CD4-positive, alpha-beta T cell treated with Interleukin-2 at 100 ng/mL for 4 hours (primary cell): ENCODE measurements at regions not wholly inside any gene's neighbourhood (a gene's known extent, or its start where the extent isn't known, plus 50 kb on each side); places are given as distances from the start of the nearest gene placed in this dataset.
"Not testable (repeated sequence)": the region's sequence is repeated elsewhere in the genome, so short reads cannot be mapped to it uniquely, and the experiment has no call there.

Source experiments
- DNase-seq: peaks from one replicate; pipeline ENCODE4 v3.0.0-alpha.2; 2020; ENCODE audit warnings: low spot score

DNA sequence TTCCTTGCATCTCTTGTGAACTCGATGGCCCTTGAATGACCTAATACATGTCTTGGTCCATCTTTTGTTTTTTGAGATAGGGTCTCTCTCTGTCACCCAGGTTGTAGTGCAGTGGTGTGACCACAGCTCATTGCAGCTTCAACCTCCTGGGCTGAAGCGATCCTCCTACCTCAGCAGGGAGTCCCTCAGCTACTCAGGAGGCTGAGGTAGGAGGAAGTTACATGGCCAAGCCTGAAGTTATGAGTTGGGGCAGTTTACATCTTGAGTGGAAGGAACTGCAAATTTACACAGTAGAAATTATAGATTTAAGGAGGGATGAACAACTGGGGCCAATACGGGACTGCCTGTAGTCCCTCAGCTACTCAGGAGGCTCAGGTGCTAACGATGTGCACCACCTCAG lies 97.2 kb upstream of the METTL14 start:
- no peak for DNase-seq

DNA sequence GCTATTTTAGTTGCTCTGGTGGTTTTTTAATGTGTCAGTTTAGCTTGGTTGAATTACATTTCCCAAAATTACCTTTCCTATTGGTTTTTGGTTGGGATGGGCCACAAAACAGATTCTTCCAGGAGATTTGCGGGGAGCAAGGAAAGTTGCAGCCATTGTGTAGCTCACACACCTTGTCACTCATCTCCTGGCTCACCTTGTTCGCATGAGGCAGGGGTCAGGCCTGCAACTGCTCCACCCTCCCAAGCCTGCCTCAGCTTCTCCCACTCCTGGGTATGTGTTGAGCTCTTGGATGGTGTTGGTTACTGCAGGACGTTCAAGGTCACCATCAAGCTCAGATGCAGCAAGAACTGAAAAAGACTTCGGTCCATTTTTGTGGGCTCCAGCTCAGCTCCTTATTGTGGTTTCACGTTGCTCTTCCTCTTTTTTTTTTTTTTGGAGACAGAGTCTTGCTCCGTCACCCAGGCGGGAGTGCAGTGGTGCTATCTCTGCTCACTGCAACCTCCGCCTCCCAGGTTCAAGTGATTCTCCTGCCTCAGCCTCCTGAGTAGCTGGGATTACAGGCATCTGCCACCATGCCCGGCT lies 95.6 kb upstream of the METTL14 start:
- DNase-seq, result no peak

DNA sequence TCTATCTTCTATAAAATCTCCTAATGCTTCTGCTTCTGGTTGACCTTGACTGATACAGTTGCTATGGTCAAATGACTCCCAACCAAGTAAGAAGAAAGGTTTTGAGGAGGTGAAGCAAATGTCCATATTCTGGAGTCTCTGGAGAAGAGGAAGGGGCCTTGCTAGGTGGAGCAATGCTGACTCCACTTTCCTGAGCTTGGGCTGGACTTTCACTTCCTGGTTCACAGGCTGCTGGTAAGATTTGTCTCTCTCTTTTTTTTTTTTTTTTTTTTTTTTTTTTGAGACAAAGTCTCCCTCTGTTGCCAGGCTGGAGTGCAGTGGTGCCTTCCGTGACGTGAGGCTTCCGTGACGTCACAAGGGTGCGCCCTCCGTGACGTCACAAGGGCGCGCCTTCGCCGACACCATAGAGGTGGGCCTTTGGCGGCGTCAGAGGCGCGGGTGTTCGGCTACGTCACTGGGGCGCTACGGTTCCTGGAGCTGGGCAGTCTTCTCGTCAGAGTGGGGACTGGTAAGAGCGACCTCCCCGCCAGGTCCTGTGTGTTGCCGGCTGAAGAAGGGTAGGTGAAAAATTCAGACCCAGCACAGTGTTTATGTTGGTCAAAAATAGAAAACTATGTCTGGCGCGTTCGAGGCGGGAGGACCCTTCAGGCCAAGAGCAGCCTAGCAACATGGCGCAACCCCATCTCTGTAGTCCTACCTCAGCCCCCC lies 93.7 kb upstream of the METTL14 start:
- DNase-seq, result peak; percentile 95

DNA sequence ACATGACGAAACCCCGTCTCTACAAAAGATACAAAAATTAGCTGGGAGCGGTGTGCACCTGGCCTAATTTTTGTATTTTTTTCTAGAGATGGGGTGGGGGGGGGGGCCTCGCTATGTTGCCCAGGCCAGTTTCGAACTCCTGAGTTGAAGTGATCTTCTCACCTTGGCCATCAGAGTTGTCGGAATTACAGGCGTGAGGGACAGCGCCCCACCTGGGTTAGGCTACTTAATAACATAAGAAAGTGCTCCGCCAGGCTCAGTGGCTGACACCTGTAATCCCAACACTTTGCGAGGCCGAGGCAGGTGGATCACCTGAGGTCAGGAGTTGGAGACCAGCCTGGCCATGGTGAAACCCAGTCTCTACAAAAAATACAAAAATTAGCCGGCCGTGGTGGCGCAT lies 92.9 kb upstream of the METTL14 start:
- not testable (repeated sequence) for DNase-seq

DNA sequence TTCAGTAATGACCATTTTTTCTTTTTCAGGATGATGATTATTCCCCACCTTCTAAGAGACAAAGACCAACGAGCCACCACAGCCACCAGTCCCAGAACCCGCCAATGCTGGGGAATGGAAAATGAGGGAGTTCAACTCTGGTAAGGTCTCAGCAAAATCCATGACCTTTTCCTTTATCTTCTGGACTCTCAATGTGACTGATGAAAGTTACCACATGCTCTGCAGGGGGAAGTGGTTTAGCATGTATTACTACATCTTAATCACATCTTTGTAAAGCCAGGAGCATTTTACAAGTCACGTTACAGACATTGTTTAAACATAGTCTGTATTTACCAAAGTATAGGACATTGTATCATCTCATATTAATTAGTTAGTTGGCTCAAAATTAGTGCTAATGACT lies 89.3 kb upstream of the METTL14 start:
- DNase-seq, result not testable (repeated sequence)

DNA sequence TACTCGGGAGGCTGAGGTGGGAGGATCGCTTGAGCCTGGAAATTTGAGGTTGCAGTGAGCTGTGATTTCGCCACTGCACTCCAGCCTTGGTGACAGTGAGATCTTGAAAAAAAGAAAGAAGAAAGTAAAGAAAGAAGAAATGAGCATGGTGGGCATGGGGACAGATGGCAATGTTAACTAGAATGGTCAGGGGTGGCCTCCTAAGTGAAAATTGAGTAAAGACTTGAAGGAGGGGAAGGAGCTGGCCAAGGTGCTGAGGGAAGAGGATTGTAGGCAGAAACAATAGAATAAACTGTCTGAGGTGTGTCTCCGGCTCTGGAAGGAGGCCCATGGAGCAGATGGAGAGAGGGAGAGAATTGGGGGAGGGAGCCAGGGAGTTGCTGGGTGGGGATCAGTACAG lies 60.1 kb upstream of the METTL14 start:
- DNase-seq, result not testable (repeated sequence)

DNA sequence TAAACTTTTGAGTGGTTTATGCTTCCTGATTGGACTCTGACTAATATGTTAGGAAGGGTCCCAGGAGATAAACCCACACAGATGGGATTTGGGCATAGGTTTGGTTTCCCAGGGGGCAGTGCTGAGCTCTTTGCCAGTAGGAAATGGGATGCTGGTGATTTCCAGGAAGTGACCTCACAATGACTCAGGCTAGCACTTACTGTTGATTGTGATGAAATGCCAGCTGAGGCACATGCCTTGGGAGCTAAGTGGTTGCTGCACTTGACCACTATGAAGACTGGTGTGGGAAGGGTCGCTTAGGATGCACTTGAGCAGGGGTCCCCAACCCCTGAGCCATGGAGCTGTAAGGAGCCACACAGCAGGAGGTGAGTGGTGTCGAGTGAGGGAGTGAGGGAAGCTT lies 55.5 kb upstream of the METTL14 start:
- not testable (repeated sequence) for DNase-seq

DNA sequence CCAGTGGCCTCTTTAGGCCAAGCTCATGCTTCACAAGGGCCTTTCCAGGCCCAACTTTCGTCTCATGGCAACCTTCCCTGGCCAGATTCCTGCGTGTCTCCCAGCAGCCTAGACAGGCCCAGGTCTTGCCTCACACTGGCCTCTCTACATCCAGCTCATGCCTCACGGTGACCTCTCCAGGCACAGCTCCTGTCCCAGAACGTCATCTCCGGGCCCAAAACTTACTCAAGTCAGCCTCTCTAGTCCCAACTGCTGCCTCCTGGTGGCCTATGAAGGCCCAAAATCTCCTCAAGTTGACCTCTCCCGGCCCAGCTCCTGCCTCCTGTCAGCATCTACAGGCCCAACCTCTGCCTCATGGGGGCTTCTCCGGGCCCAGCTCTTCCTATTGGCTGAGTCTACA lies 54.3 kb upstream of the METTL14 start:
- not testable (repeated sequence) for DNase-seq

DNA sequence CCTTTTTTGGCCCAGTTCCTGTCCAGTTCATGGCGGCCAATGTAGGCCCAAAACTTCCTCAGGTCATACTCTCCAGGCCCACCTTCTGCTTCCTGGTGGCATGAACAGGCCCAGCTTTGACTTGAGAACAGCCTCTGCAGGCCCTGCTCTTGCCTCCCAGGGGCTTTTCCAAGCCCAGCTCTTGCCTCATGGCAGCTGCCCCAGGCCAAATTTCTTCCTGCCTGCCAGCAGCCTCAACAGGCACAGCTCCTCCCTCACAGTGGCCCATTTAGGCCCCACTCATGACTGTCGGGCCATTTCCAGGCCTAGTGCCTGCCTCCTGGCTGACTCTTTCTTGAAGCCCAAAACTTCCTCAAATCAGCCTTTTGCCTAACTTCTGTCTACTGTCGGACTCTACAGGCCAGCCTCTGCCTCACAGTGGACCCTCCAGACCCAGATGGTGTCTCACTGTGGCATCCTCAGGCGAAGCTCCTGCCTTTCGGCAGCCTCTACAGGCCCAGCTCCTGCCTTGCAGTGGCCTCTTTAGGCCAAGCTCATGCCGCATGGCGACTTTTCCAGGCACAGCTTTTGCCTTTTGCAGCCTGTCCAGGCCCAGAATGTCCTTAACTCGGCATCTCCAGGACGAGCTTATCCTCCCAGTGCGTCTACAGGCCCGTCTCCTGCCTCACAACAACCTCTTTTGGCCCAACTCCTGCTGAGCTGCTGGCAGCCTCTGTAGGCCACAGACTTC lies 53.7 kb upstream of the METTL14 start:
- not testable (repeated sequence) for DNase-seq

DNA sequence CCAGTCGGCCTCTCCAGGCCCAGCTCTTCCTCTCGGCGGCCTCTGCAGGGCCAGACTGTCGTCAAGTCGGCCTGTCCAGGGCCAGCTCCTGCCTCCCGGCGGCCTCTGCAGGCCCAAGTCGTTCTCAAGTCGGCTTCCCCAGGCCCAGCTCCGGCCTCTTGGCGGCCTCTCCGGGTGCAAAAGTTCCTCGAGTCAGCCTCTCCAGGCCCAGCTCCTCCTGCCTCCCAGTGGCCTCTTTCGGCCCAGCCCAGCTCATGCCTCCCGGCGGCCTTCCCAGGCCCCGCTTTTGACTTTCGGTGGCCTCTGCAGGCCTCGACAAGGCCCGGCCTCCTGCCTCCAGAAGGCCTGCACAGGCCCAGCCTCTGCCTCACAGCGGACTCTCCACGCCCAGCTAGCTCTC lies 51.7 kb upstream of the METTL14 start:
- not testable (repeated sequence) for DNase-seq

DNA sequence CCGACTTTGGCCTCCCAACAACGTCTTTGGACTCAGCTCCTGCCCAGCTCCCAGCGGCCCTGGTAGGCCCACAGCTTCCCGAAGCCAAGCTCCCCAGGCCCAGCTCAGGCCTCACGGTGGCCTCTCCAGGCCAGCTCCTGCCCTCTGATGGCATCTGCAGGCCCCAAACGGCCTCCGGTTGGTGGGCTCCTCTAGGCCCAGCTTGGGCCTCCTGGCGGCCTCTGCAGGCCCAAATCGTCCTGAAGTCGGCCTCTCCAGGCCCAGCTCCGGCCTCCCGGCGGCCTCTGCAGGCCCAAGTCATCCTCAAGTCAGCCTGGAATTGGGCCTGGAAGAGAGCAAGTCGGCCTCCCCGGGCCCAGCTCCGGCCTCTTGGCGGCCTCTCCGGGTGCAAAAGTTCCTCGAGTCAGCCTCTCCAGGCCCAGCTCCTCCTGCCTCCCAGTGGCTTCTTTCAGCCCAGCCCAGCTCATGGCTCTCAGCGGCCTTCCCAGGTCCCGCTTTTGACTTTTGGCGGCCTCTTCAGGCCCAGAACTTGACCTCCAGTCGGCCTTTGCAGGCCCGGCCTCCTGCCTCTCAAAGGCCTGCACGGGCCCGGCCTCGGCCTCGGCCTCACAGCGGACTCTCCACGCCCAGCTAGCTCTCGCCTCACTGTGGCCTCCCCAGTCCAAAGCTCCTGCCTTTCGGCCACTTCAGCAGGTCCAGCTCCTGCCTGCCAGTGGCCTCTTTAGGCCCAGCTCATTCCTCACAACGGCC lies 50.9 kb upstream of the METTL14 start:
- DNase-seq, result not testable (repeated sequence)
